ENCODE measurements at regions not wholly inside any gene's neighbourhood (a gene's known extent, or its start where the extent isn't known, plus 50 kb on each side); places are given as distances from the start of the nearest gene placed in this dataset.
"Not testable (repeated sequence)": the region's sequence is repeated elsewhere in the genome, so short reads cannot be mapped to it uniquely, and the experiment has no call there.

- WGBS, result 75% methylated on average over 49 of the region's 50 CpGs
- Histone ChIP-seq H3K36me3 (no peaks in the 10 kb centered on the region), H3K27ac (no peak overlapping the region), H3K27me3 (no peaks in the 10 kb centered on the region), H3K4me1 (no peaks in the 10 kb centered on the region), H3K9me3 (no peaks in the 10 kb centered on the region), H3K4me3 (no peak overlapping the region)
- peak in 1 of 2 donors; percentile 73 for DNase-seq (ENCODE audit: low spot score in 2 of 2)
- TF ChIP-seq EP300 (IDR thresholded peaks at IDR 0.05), result no peak
- no peak for TF ChIP-seq POLR2A (IDR thresholded peaks at IDR 0.05)
- no peak for TF ChIP-seq CTCF (IDR thresholded peaks at IDR 0.05)
- no peak for TF ChIP-seq POLR2AphosphoS5 (IDR thresholded peaks at IDR 0.05)
These were observed 226.2 kb downstream of the CCDC74A start for GRCh38 chr2:131753640-131754561.

- H3K27me3 ChIP-seq, result no peaks in the 10 kb centered on the region
- no peak overlapping the region for H3K4me3 ChIP-seq
- WGBS, result 77% methylated on average over 40 of the region's 41 CpGs
- no peaks in the 10 kb centered on the region for H3K4me1 ChIP-seq
- H3K27ac ChIP-seq, result no peak overlapping the region
- DNase-seq (ENCODE audit: low spot score in 2 of 2), result peak in 1 of 2 donors; percentile 56
- H3K9me3 ChIP-seq, result no peaks in the 10 kb centered on the region
- no peaks in the 10 kb centered on the region for H3K36me3 ChIP-seq
- TF ChIP-seq CTCF (IDR thresholded peaks at IDR 0.05) (no peak), EP300 (IDR thresholded peaks at IDR 0.05) (no peak), POLR2AphosphoS5 (IDR thresholded peaks at IDR 0.05) (no peak), POLR2A (IDR thresholded peaks at IDR 0.05) (no peak)
These were observed 227.4 kb downstream of the CCDC74A start for GRCh38 chr2:131754929-131755720.

GRCh38 chr2:131756141-131756907 lies 228.6 kb downstream of the CCDC74A start:
- H3K27me3 ChIP-seq, result no peaks in the 10 kb centered on the region
- no peak overlapping the region for H3K27ac ChIP-seq
- TF ChIP-seq POLR2AphosphoS5 (IDR thresholded peaks at IDR 0.05) (no peak), POLR2A (IDR thresholded peaks at IDR 0.05) (no peak), CTCF (IDR thresholded peaks at IDR 0.05) (no peak), EP300 (IDR thresholded peaks at IDR 0.05) (no peak)
- H3K36me3 ChIP-seq, result no peaks in the 10 kb centered on the region
- no peak for DNase-seq (ENCODE audit: low spot score in 2 of 2)
- WGBS, result 90% methylated on average over 39 of the region's 40 CpGs
- H3K4me1 ChIP-seq, result no peaks in the 10 kb centered on the region
- no peaks in the 10 kb centered on the region for H3K9me3 ChIP-seq
- no peak overlapping the region for H3K4me3 ChIP-seq

- not testable (repeated sequence) for H3K4me3 ChIP-seq, H3K27ac ChIP-seq, H3K27me3 ChIP-seq
These were observed 231.3 kb downstream of the CCDC74A start for GRCh38 chr2:131758941-131759340.

GRCh38 chr2:131774955-131775555 lies 247.4 kb downstream of the CCDC74A start:
- H3K9me3 ChIP-seq; H3K4me3 ChIP-seq; H3K27ac ChIP-seq; H3K36me3 ChIP-seq; H3K27me3 ChIP-seq; H3K4me1 ChIP-seq; DNase-seq (ENCODE audit: low spot score in 2 of 2): not testable (repeated sequence)
- no CpG with 5 or more reads among the region's 10 CpGs for WGBS

More at GRCh38 chr2:131758941-131759340, 231.3 kb downstream of the CCDC74A start:
- not testable (repeated sequence) for H3K4me1 ChIP-seq, H3K36me3 ChIP-seq, H3K9me3 ChIP-seq
- WGBS, result 100% methylated on average over 3 of the region's 4 CpGs
- DNase-seq (ENCODE audit: low spot score in 2 of 2), result peak in 1 of 2 donors; percentile 70

GRCh38 chr2:131775903-131776506 lies 248.3 kb downstream of the CCDC74A start:
- not testable (repeated sequence) for H3K9me3 ChIP-seq; H3K36me3 ChIP-seq; H3K4me3 ChIP-seq; DNase-seq (ENCODE audit: low spot score in 2 of 2); H3K27me3 ChIP-seq; H3K27ac ChIP-seq; H3K4me1 ChIP-seq
- WGBS, result 80% methylated on average over 2 of the region's 12 CpGs

- DNase-seq (ENCODE audit: low spot score in 2 of 2); H3K27me3 ChIP-seq; H3K36me3 ChIP-seq; H3K9me3 ChIP-seq; H3K4me3 ChIP-seq; H3K4me1 ChIP-seq; H3K27ac ChIP-seq: not testable (repeated sequence)
- 86% methylated on average over 5 of the region's 5 CpGs for WGBS
These were observed 252.8 kb downstream of the CCDC74A start for GRCh38 chr2:131780446-131780845.
